A549 (cell line): ENCODE measurements at regions not wholly inside any gene's neighbourhood (a gene's known extent, or its start where the extent isn't known, plus 50 kb on each side); places are given as distances from the start of the nearest gene placed in this dataset.

Source experiments
- ATAC-seq, 2 experiments: fragments of 200-7000 bp in 1 of 2; fragments of >200 bp in 1 of 2; cut with Nextera tagmentation in 1 of 2; cut with Tn5 transposase in 1 of 2; 3 replicates each; pipeline versions ENCODE4 v1.8.0 to v1.9.1; 2018 to 2020; ENCODE audit warnings: mild to moderate bottlenecking in 1 of 2, moderate library complexity in 1 of 2
- CTCF ChIA-PET: fragments of 300-600 bp; sonication (Branson Sonifier 250); formaldehyde crosslinking; extraction: SDS; loops from one replicate; lab custom pipeline; 2021; ENCODE audit warnings: antibody characterized with exemption, inconsistent platforms; lab: Yijun Ruan, JAX
- POLR2A ChIA-PET: fragments of 350-600 bp; formaldehyde crosslinking; extraction: SDS; loops from one replicate; lab custom pipeline; 2021; ENCODE audit warnings: antibody characterized with exemption, inconsistent platforms; lab: Yijun Ruan, JAX
- DNase-seq, 2 experiments: peaks; one replicate each; pipeline versions ENCODE4 v3.0.0 to v3.0.0-alpha.2; 2011 to 2016; ENCODE audit warnings: low read depth in 1 of 2, low spot score in 1 of 2
- FAIRE-seq: peaks from 2 replicates; lab custom pipeline; 2011; peaks lifted over from hg19 to GRCh38; lab: Jason Lieb, UNC
- H3K27ac ChIP-seq, 2 experiments: fragments of >200 bp; sonication (Bioruptor Twin); formaldehyde crosslinking; 3 replicates each; pipeline ENCODE4 v1.5.1; 2016 to 2017
- H3K4me1 ChIP-seq: fragments of >200 bp; sonication (Bioruptor Twin); formaldehyde crosslinking; 3 replicates; pipeline ENCODE4 v1.6.1; 2016
- H3K4me2 ChIP-seq: fragments of >200 bp; sonication (Bioruptor Twin); formaldehyde crosslinking; 3 replicates; pipeline ENCODE4 v1.6.1; 2016
- H3K4me3 ChIP-seq: fragments of >200 bp; sonication (Bioruptor Twin); formaldehyde crosslinking; 3 replicates; pipeline ENCODE4 v1.5.1; 2016
- H3K9me3 ChIP-seq: fragments of >200 bp; sonication (Bioruptor Twin); formaldehyde crosslinking; 3 replicates; pipeline ENCODE4 v1.6.1; 2016
- ATOH8 ChIP-seq: fragments of 250-450 bp; sonication (Bioruptor Pico); IDR thresholded peaks from 2 replicates; pipeline ENCODE4 v1.5.0; 2020; ENCODE audit warnings: low read depth, mild to moderate bottlenecking, moderate library complexity
- CBX8 ChIP-seq: fragments of 200-600 bp; sonication (generic); IDR thresholded peaks from 2 replicates; pipeline ENCODE4 v1.6.1; 2016
- CHD2 ChIP-seq: fragments of 150-350 bp; IDR thresholded peaks from 2 replicates; pipeline ENCODE4 v1.6.1; 2014; ENCODE audit warnings: low read length; ENCODE audit not compliant: partially characterized antibody
- E2F6 ChIP-seq: IDR thresholded peaks from 2 replicates; pipeline ENCODE4 v1.6.1; 2012; ENCODE audit warnings: low read depth, borderline replicate concordance
- EHMT2 ChIP-seq: fragments of 200-600 bp; sonication (generic); IDR thresholded peaks from 2 replicates; pipeline ENCODE4 v1.6.1; 2016; ENCODE audit warnings: antibody characterized with exemption, low read depth, mild to moderate bottlenecking, moderate library complexity
- ELK1 ChIP-seq: fragments of 150-350 bp; IDR thresholded peaks from 2 replicates; pipeline ENCODE4 v1.6.1; 2014; ENCODE audit warnings: low read depth, mild to moderate bottlenecking, low read length
- ESRRA ChIP-seq: fragments of 150-350 bp; IDR thresholded peaks from 2 replicates; pipeline ENCODE4 v1.6.1; 2014; ENCODE audit warnings: mild to moderate bottlenecking, low read length, borderline replicate concordance
- FOSB ChIP-seq: fragments of 250-450 bp; sonication (Bioruptor Pico); IDR thresholded peaks from 2 replicates; pipeline ENCODE4 v1.5.0; 2020; ENCODE audit warnings: mild to moderate bottlenecking, moderate library complexity
- HDAC2 ChIP-seq: fragments of 200-600 bp; sonication (generic); IDR thresholded peaks from 2 replicates; pipeline ENCODE4 v1.6.1; 2016
- HES2 ChIP-seq: fragments of >200 bp; sonication (Bioruptor Twin); formaldehyde crosslinking; IDR thresholded peaks from 2 replicates; pipeline ENCODE4 v1.6.1; 2016
- HMGXB4 ChIP-seq: fragments of 250-450 bp; sonication (Bioruptor Pico); IDR thresholded peaks from 2 replicates; pipeline ENCODE4 v1.5.0; 2021; ENCODE audit warnings: mild to moderate bottlenecking, moderate library complexity, borderline replicate concordance
- HOXA7 ChIP-seq: fragments of 250-450 bp; sonication (Bioruptor Pico); IDR thresholded peaks from 2 replicates; pipeline ENCODE4 v1.5.0; 2020; ENCODE audit warnings: mild to moderate bottlenecking, moderate library complexity
- HOXB13 ChIP-seq: fragments of 250-450 bp; sonication (Bioruptor Pico); IDR thresholded peaks from 2 replicates; pipeline ENCODE4 v1.5.0; 2020; ENCODE audit warnings: low read depth, mild to moderate bottlenecking, moderate library complexity
- JUNB ChIP-seq: fragments of >200 bp; sonication (Bioruptor Twin); formaldehyde crosslinking; IDR thresholded peaks from 2 replicates; pipeline ENCODE4 v1.6.1; 2016
- KDM5A ChIP-seq: fragments of 200-600 bp; sonication (generic); IDR thresholded peaks from 2 replicates; pipeline ENCODE4 v1.6.1; 2016; ENCODE audit warnings: antibody characterized with exemption, mild to moderate bottlenecking
- MAFK ChIP-seq: fragments of 450-650 bp; IDR thresholded peaks from 2 replicates; pipeline ENCODE4 v1.6.1; 2014; ENCODE audit not compliant: partially characterized antibody
- NFE2L2 ChIP-seq: fragments of 150-350 bp; conservative IDR thresholded peaks from 2 replicates; pipeline ENCODE4 v1.6.1; 2014; ENCODE audit warnings: low read length
- NPAS2 ChIP-seq: fragments of 250-450 bp; sonication (Bioruptor Pico); IDR thresholded peaks from 2 replicates; pipeline ENCODE4 v1.8.0; 2022; ENCODE audit warnings: mild to moderate bottlenecking, moderate library complexity, borderline replicate concordance
- POLR2A ChIP-seq: IDR thresholded peaks from 2 replicates; pipeline ENCODE4 v1.6.1; 2012; ENCODE audit warnings: mild to moderate bottlenecking, low read length
- POLR2AphosphoS2 ChIP-seq: conservative IDR thresholded peaks from 2 replicates; pipeline ENCODE4 v1.6.1; 2012; ENCODE audit warnings: low read length, improper control_type of control experiment, inconsistent platforms
- REST ChIP-seq: fragments of 200-600 bp; sonication (generic); IDR thresholded peaks from 2 replicates; pipeline ENCODE4 v1.6.1; 2016; ENCODE audit warnings: antibody characterized with exemption, mild to moderate bottlenecking, moderate library complexity
- RNF2 ChIP-seq: fragments of 200-600 bp; sonication (generic); IDR thresholded peaks from 2 replicates; pipeline ENCODE4 v1.6.1; 2016; ENCODE audit warnings: low read depth, mild to moderate bottlenecking, antibody characterized with exemption, moderate library complexity, borderline replicate concordance
- SREBF2 ChIP-seq: fragments of 450-650 bp; IDR thresholded peaks from 2 replicates; pipeline ENCODE4 v1.6.1; 2014; ENCODE audit warnings: mild to moderate bottlenecking, moderate library complexity
- TFCP2L1 ChIP-seq: fragments of 250-450 bp; sonication (Bioruptor Pico); IDR thresholded peaks from 2 replicates; pipeline ENCODE4 v1.5.0; 2021; ENCODE audit warnings: mild to moderate bottlenecking
- TP53 ChIP-seq: fragments of 250-450 bp; sonication (Bioruptor Pico); IDR thresholded peaks from 2 replicates; pipeline ENCODE4 v1.5.0; 2021; ENCODE audit warnings: mild to moderate bottlenecking, moderate library complexity
- ZC3H11A ChIP-seq: fragments of 450-650 bp; IDR thresholded peaks from 2 replicates; pipeline ENCODE4 v1.6.1; 2014; ENCODE audit warnings: antibody characterized with exemption, mild to moderate bottlenecking
- ZNF302 ChIP-seq: fragments of 250-450 bp; sonication (Bioruptor Pico); IDR thresholded peaks from 2 replicates; pipeline ENCODE4 v1.9.0; 2021; ENCODE audit warnings: inconsistent platforms, mild to moderate bottlenecking, moderate library complexity
- WGBS: methylation state at CpG from one replicate; pipeline ENCODE4 v1.1.6; 2017; ENCODE audit errors: missing lambda C conversion rate; 5-methylcytosine and 5-hydroxymethylcytosine counted together

GRCh38 chr4:180937083-180937482 lies 1306.1 kb upstream of the TENM3 start:
- TF ChIP-seq MAFK, result no peak
- no peak for TF ChIP-seq JUNB
- TF ChIP-seq E2F6, result no peak
- ATAC-seq (no peak), DNase-seq (no peak), FAIRE-seq (no peak)
- Histone ChIP-seq H3K27ac (no peak overlapping the region), H3K9me3 (no peaks in the 10 kb centered on the region), H3K4me2 (no peak overlapping the region), H3K4me1 (no peaks in the 10 kb centered on the region), H3K4me3 (no peak overlapping the region)
- WGBS, result 1% methylated on average over 3 of the region's 3 CpGs
- ChIA-PET POLR2A (no interaction called here), CTCF (no interaction called here)

GRCh38 chr4:180940680-180941079 lies 1302.5 kb upstream of the TENM3 start:
- H3K9me3 ChIP-seq, result no peaks in the 10 kb centered on the region
- no peaks in the 10 kb centered on the region for H3K4me1 ChIP-seq
- FAIRE-seq (no peak), DNase-seq (no peak), ATAC-seq (no peak)
- no peak overlapping the region for H3K27ac ChIP-seq
- no peak overlapping the region for H3K4me3 ChIP-seq
- H3K4me2 ChIP-seq, result no peak overlapping the region
- POLR2A ChIA-PET, result no interaction called here
- TF ChIP-seq KDM5A (no peak), HOXA7 (no peak), ELK1 (no peak), HOXB13 (CRISPR knock-in tag) (no peak), ZC3H11A (no peak), HES2 (no peak), SREBF2 (no peak)
- 4% methylated on average over 1 of the region's 1 CpG for WGBS
- CTCF ChIA-PET, result no interaction called here

GRCh38 chr4:180942367-180942916 lies 1300.8 kb upstream of the TENM3 start:
- DNase-seq, result no peak
- FAIRE-seq, result no peak
- ATAC-seq, result no peak
- Histone ChIP-seq H3K27ac (no peak overlapping the region), H3K4me2 (no peak overlapping the region), H3K4me3 (no peak overlapping the region)
- CTCF ChIA-PET, result no interaction called here
- 40% methylated on average over 5 of the region's 5 CpGs for WGBS
- TF ChIP-seq TP53 (no peak), REST (no peak), HDAC2 (no peak), RNF2 (no peak), ATOH8 (no peak), CBX8 (no peak), FOSB (CRISPR knock-in tag) (no peak), ESRRA (no peak), NPAS2 (CRISPR knock-in tag) (no peak), NFE2L2 (no peak), CHD2 (no peak), HMGXB4 (CRISPR knock-in tag) (no peak), POLR2AphosphoS2 (no peak), HES2 (no peak), POLR2A (no peak), KDM5A (no peak), ZNF302 (CRISPR knock-in tag) (no peak), TFCP2L1 (no peak), EHMT2 (no peak), HOXA7 (no peak)
- TF ChIP-seq, all 56 proteins: peak for 0
- POLR2A ChIA-PET, result no interaction called here
- H3K9me3 ChIP-seq, result no peaks in the 10 kb centered on the region
- H3K4me1 ChIP-seq, result no peaks in the 10 kb centered on the region
